SKM-1 treated with dmso at 0.1 percent for 144 hours (cell line): ENCODE measurements at regions not wholly inside any gene's neighbourhood (a gene's known extent, or its start where the extent isn't known, plus 50 kb on each side); places are given as distances from the start of the nearest gene placed in this dataset.

Experiments
- DNase-seq: peaks from one replicate; lab custom pipeline; 2025; ENCODE audit not compliant: unreplicated experiment; lab: John Stamatoyannopoulos, UW

GRCh38 chr9:81394881-81395675 lies 294.3 kb downstream of the TLE1 start:
- DNase-seq: no peak

- DNase-seq: no peak
These were observed 295.1 kb downstream of the TLE1 start for GRCh38 chr9:81393985-81394811.

- no peak for DNase-seq
These were observed 297.9 kb downstream of the TLE1 start for GRCh38 chr9:81391457-81391825.

GRCh38 chr9:81390792-81391456 lies 298.4 kb downstream of the TLE1 start:
- no peak for DNase-seq

- no peak for DNase-seq
These were observed 299.8 kb downstream of the TLE1 start for GRCh38 chr9:81389569-81389993.

GRCh38 chr9:81388831-81389230 lies 300.5 kb downstream of the TLE1 start:
- no peak for DNase-seq

GRCh38 chr9:81387360-81388106 lies 301.8 kb downstream of the TLE1 start:
- DNase-seq: no peak

- DNase-seq: no peak
These were observed 304.4 kb downstream of the TLE1 start for GRCh38 chr9:81384911-81385310.

GRCh38 chr9:81382281-81382680 lies 307.1 kb downstream of the TLE1 start:
- no peak for DNase-seq

- no peak for DNase-seq
These were observed 307.7 kb downstream of the TLE1 start for GRCh38 chr9:81381694-81382093.

GRCh38 chr9:81380504-81381359 lies 308.6 kb downstream of the TLE1 start:
- DNase-seq: no peak

- DNase-seq: no peak
These were observed 309.7 kb downstream of the TLE1 start for GRCh38 chr9:81379655-81380054.

GRCh38 chr9:81377921-81378320 lies 311.4 kb downstream of the TLE1 start:
- no peak for DNase-seq

GRCh38 chr9:81377320-81377719 lies 312.0 kb downstream of the TLE1 start:
- DNase-seq: no peak

- DNase-seq: peak; percentile 14
These were observed 313.9 kb downstream of the TLE1 start for GRCh38 chr9:81375187-81376100.

GRCh38 chr9:81374459-81375186 lies 314.7 kb downstream of the TLE1 start:
- DNase-seq: no peak

GRCh38 chr9:81373294-81373693 lies 316.1 kb downstream of the TLE1 start:
- no peak for DNase-seq

GRCh38 chr9:81372628-81373191 lies 316.6 kb downstream of the TLE1 start:
- no peak for DNase-seq
